Endothelial cell of umbilical vein (primary cell): ENCODE measurements at regions not wholly inside any gene's neighbourhood (a gene's known extent, or its start where the extent isn't known, plus 50 kb on each side); places are given as distances from the start of the nearest gene placed in this dataset.

Experiments used
- BruUV-seq: library from RNA; stranded (reverse); fragments of 400-500 nt; replicated peaks from 2 replicates; lab custom pipeline; 2021; lab: Mats Ljungman, UMichigan
- CTCF ChIA-PET: fragments of 300-600, 350-600 bp; sonication (Branson Sonifier 250); formaldehyde crosslinking; loops from one replicate; lab custom pipeline; 2021; ENCODE audit warnings: antibody characterized with exemption, inconsistent platforms; lab: Charles Lee
- POLR2A ChIA-PET: fragments of 300-600, 350-600 bp; sonication (Branson Sonifier 250); formaldehyde crosslinking; loops from one replicate; lab custom pipeline; 2021; ENCODE audit warnings: antibody characterized with exemption, inconsistent platforms; lab: Charles Lee
- DNase-seq: peaks from one replicate; pipeline ENCODE4 v3.0.0-alpha.2; 2011; ENCODE audit warnings: low read depth, low spot score
- FAIRE-seq: peaks from 2 replicates; lab custom pipeline; 2011; peaks lifted over from hg19 to GRCh38; lab: Jason Lieb, UNC
- H2AFZ ChIP-seq: 2 replicates; pipeline ENCODE4 v1.6.0; 2012; ENCODE audit warnings: low read depth, low read length, control low read depth, inconsistent platforms
- H3K27ac ChIP-seq: 2 replicates; pipeline ENCODE4 v1.5.1; 2011; ENCODE audit warnings: low read depth, mild to moderate bottlenecking, control low read depth, low read length, moderate library complexity; ENCODE audit not compliant: insufficient read depth
- H3K27me3 ChIP-seq, 2 experiments: 2 replicates each; pipeline versions ENCODE4 v1.6.0 to v1.6.1; 2011; ENCODE audit warnings: low read length in 2 of 2, mixed read lengths in 1 of 2; ENCODE audit not compliant: control insufficient read depth in 2 of 2, insufficient read depth in 2 of 2
- H3K36me3 ChIP-seq, 2 experiments: 2 replicates in 1 of 2; 3 replicates in 1 of 2; pipeline ENCODE4 v1.5.1; 2011; ENCODE audit warnings: low read length in 2 of 2, mild to moderate bottlenecking in 1 of 2, moderate library complexity in 1 of 2; ENCODE audit not compliant: control insufficient read depth in 2 of 2, insufficient read depth in 2 of 2; ENCODE audit errors: extremely low read depth in 1 of 2
- H3K4me1 ChIP-seq: 3 replicates; pipeline ENCODE4 v1.5.1; 2011; ENCODE audit warnings: mild to moderate bottlenecking, low read length; ENCODE audit not compliant: control insufficient read depth, insufficient read depth; ENCODE audit errors: extremely low read depth
- H3K4me2 ChIP-seq: 2 replicates; pipeline ENCODE4 v1.6.1; 2011; ENCODE audit warnings: low read length, control low read depth, mixed read lengths; ENCODE audit not compliant: insufficient read depth
- H3K4me3 ChIP-seq, 3 experiments: fragments of 200-600 bp in 1 of 3; sonication (generic), shearing (Covaris generic) in 1 of 3; replicated peaks in 1 of 3; 2 replicates each; pipeline ENCODE4 v1.5.1; 2011 to 2016; ENCODE audit warnings: control low read depth in 3 of 3, low read length in 3 of 3, mild to moderate bottlenecking in 2 of 3, inconsistent platforms in 1 of 3, low read depth in 1 of 3, moderate library complexity in 1 of 3; ENCODE audit not compliant: insufficient read depth in 1 of 3
- H3K79me2 ChIP-seq: 2 replicates; pipeline ENCODE4 v1.6.0; 2012; ENCODE audit warnings: low read length, inconsistent platforms; ENCODE audit not compliant: control insufficient read depth, insufficient read depth
- H3K9ac ChIP-seq: replicated peaks from 2 replicates; pipeline ENCODE3; 2011; ENCODE audit warnings: low read length, control low read depth; ENCODE audit not compliant: insufficient read depth; ENCODE audit errors: extremely low read depth
- H3K9me1 ChIP-seq: replicated peaks from 3 replicates; pipeline ENCODE4 v1.6.0; 2011; ENCODE audit warnings: mild to moderate bottlenecking, low read length; ENCODE audit not compliant: control insufficient read depth, insufficient read depth; ENCODE audit errors: extremely low read depth
- H3K9me3 ChIP-seq: replicated peaks from 2 replicates; pipeline ENCODE4 v1.5.1; 2012; ENCODE audit warnings: low read length, inconsistent platforms; ENCODE audit not compliant: control insufficient read depth, insufficient read depth
- H4K20me1 ChIP-seq: replicated peaks from 2 replicates; pipeline ENCODE3; 2011; ENCODE audit warnings: mild to moderate bottlenecking, low read length; ENCODE audit not compliant: control insufficient read depth, insufficient read depth; ENCODE audit errors: extremely low read depth
- EZH2 ChIP-seq: IDR thresholded peaks from 2 replicates; pipeline ENCODE4 v1.6.1; 2012; ENCODE audit warnings: borderline replicate concordance, low read depth, mild to moderate bottlenecking, moderate library complexity, low read length, inconsistent platforms; ENCODE audit not compliant: severe bottlenecking
- FOS ChIP-seq: IDR thresholded peaks from 2 replicates; pipeline ENCODE4 v1.6.1; 2011; ENCODE audit warnings: mild to moderate bottlenecking, low read length, moderate library complexity, borderline replicate concordance; ENCODE audit not compliant: insufficient read depth
- GATA2 ChIP-seq: IDR thresholded peaks from 2 replicates; pipeline ENCODE4 v1.7.0; 2011; ENCODE audit warnings: low read depth, mild to moderate bottlenecking, moderate library complexity, mixed read lengths, low read length; ENCODE audit not compliant: insufficient read length, insufficient read depth
- JUN ChIP-seq: IDR thresholded peaks from 2 replicates; pipeline ENCODE4 v1.6.1; 2011; ENCODE audit warnings: borderline replicate concordance, low read depth; ENCODE audit not compliant: insufficient read length, insufficient read depth
- MYC ChIP-seq: IDR thresholded peaks from one replicate; pipeline ENCODE4 v1.6.1; 2011; ENCODE audit warnings: mild to moderate bottlenecking, low read depth, low read length
- POLR2A ChIP-seq: IDR thresholded peaks from 2 replicates; pipeline ENCODE4 v1.6.1; 2012; ENCODE audit warnings: low read depth, mild to moderate bottlenecking, control low read depth, low read length
- POLR2AphosphoS5 ChIP-seq: IDR thresholded peaks from 2 replicates; pipeline ENCODE4 v1.6.1; 2012; ENCODE audit warnings: low read depth, mild to moderate bottlenecking, control low read depth, low read length, moderate library complexity; ENCODE audit not compliant: insufficient read depth
- dilution Hi-C: fragments of 300-500 bp; cut with MboI; formaldehyde crosslinking; loops from one replicate; pipeline ENCODE4 v1.15.0; 2019; ENCODE audit warnings: low sequenced_read_pairs; ENCODE audit not compliant: extremely low pct_ligation_motif_present
- intact Hi-C: fragments of 100-400 bp; cut with micrococcal nuclease; formaldehyde crosslinking; loops from one replicate; pipeline ENCODE4 v1.10.0; 2022
- TF ChIP-seq, protein P1 (sequence below), 2 donors: IDR thresholded peaks; 1 replicate in 1 of 2; 2 replicates in 1 of 2; pipeline ENCODE4 v1.5.1; 2011; ENCODE audit warnings: low read length in 2 of 2, mild to moderate bottlenecking in 2 of 2, moderate library complexity in 2 of 2, control low read depth in 1 of 2, inconsistent platforms in 1 of 2, low read depth in 1 of 2; ENCODE audit not compliant: insufficient read depth in 1 of 2; ENCODE audit errors: extremely low read depth in 1 of 2
- TF ChIP-seq, protein P2 (sequence below): IDR thresholded peaks from 2 replicates; pipeline ENCODE4 v1.6.1; 2011; ENCODE audit not compliant: insufficient read depth, insufficient read length

DNA sequence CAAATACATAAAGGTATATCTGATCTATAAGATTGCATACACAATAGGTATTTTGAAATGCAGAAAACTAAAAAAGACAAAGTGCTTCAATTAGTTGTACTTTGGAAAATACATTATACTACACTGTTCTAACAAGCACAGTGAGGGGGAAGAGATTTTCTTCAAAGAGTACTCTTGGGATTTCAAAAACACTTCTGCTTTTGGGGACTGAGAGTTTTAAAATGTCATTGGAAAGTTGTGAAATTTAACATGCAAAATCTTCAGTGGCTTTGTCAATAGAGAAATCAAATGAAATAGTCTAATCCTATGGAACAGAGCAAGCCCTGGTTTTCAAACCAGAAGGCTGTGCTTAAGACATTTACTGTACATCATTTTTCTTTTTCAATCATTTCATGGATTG is 322.2 kb upstream of the SEMA6D start:
- DNase-seq (no peak), FAIRE-seq (no peak)
- POLR2A ChIA-PET = no interaction called here
- H3K79me2 ChIP-seq = no peaks in the 10 kb centered on the region
- CTCF ChIA-PET = interaction anchor here (0.7 kb wide), 1 partner anchor 21 kb away, joined by 3 read pairs; no protein-coding TSS in a partner anchor
- H3K27me3 ChIP-seq = no peaks in the 10 kb centered on the region
- H3K9me3 ChIP-seq = no peaks in the 10 kb centered on the region
- H3K4me3 ChIP-seq = no peak overlapping the region
- dilution Hi-C loops (no loop called here), intact Hi-C loops (no loop called here)
- no peak overlapping the region for H2AFZ ChIP-seq
- H3K9ac ChIP-seq = no peak overlapping the region
- TF ChIP-seq, protein P1, sequence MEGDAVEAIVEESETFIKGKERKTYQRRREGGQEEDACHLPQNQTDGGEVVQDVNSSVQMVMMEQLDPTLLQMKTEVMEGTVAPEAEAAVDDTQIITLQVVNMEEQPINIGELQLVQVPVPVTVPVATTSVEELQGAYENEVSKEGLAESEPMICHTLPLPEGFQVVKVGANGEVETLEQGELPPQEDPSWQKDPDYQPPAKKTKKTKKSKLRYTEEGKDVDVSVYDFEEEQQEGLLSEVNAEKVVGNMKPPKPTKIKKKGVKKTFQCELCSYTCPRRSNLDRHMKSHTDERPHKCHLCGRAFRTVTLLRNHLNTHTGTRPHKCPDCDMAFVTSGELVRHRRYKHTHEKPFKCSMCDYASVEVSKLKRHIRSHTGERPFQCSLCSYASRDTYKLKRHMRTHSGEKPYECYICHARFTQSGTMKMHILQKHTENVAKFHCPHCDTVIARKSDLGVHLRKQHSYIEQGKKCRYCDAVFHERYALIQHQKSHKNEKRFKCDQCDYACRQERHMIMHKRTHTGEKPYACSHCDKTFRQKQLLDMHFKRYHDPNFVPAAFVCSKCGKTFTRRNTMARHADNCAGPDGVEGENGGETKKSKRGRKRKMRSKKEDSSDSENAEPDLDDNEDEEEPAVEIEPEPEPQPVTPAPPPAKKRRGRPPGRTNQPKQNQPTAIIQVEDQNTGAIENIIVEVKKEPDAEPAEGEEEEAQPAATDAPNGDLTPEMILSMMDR (IDR thresholded peaks at IDR 0.05; ENCODE audit: extremely low read depth in 1 of 2, insufficient read depth in 1 of 2, low read depth in 1 of 2, low read length in 2 of 2) = no peak
- no peak for TF ChIP-seq POLR2A
- TF ChIP-seq FOS = no peak
- no peak for TF ChIP-seq EZH2
- TF ChIP-seq, protein P2, sequence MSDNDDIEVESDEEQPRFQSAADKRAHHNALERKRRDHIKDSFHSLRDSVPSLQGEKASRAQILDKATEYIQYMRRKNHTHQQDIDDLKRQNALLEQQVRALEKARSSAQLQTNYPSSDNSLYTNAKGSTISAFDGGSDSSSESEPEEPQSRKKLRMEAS = no peak
- no peak for TF ChIP-seq MYC
- no peak for TF ChIP-seq GATA2
- TF ChIP-seq POLR2AphosphoS5 = no peak
- no peak for TF ChIP-seq JUN
- H3K4me1 ChIP-seq = peaks cover 13% of the 10 kb centered on the region
- no TSS peak for BruUV-seq
- no peaks in the 10 kb centered on the region for H4K20me1 ChIP-seq
- H3K27ac ChIP-seq = no peak overlapping the region
- H3K36me3 ChIP-seq = no peaks in the 10 kb centered on the region
- no peaks in the 10 kb centered on the region for H3K9me1 ChIP-seq
- no peak overlapping the region for H3K4me2 ChIP-seq
